ENCODE measurements at regions not wholly inside any gene's neighbourhood (a gene's known extent, or its start where the extent isn't known, plus 50 kb on each side); places are given as distances from the start of the nearest gene placed in this dataset.
"Not testable (repeated sequence)": the region's sequence is repeated elsewhere in the genome, so short reads cannot be mapped to it uniquely, and the experiment has no call there.

DNA sequence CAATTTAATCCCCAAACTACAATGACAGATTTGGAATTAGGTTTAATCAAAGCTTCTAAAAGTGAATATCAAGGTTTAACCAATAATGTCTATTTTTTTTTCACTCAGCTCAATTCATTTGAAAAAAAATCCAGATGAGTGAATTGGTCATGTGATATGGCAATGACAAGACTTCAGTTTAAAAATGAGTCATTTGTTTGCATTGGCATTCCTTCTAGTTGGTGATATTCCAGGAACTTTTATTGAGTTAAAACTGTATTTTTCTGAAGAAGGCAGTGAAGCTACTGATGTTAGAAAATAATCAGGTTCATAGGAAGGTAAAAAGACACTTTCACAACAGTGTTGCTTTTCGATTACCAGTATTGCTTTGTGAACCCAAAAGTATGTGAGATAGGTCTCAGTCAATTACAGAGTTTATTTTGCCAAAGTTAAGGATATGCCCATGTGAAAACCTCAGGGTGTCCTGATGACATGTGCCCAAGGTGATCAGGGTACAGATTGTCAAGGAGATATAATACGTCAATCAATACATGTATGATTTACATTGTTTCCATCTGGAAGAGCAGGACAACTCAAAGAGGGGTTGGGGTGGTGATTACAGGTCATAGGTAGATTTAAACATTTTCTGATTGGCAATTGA lies 1214.9 kb downstream of the GALC start:
- DNase-seq: no peak

DNA sequence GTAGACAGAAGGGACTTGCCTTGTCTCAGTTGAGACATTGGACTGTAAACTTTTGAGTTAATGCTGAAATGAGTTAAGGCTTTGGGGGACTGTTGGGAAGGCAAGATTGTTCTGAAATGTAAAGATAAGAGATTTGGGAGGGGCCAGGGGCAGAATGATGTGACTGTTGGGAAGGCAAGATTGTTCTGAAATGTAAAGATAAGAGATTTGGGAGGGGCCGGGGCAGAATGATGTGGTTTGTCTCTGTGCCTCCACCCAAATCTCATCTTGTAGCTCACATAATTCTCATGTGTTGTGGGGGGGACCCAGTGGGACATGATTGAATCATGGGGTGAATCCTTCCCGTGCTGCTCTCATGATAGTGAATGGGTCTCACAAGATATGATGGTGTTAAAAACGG lies 1217.1 kb downstream of the GALC start:
- not testable (repeated sequence) for DNase-seq

DNA sequence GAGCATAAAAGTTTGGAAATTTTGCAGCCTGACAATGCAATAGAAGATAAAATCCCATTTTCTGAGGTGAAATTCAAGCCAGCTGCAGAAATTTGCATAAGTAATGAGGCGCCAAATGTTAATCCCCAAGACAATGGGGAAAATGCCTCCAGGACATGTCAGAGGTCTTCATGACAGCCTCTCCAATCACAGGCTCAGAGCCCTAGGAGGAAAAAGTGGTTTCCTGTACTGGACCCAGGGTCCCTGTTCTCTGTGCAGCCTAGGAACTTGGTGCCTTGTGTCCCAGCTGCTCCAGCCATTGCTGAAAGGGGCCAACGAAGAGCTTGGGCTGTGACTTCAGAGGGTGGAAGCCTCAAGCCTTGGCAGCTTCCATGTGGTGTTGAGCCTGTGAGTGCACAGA lies 1218.1 kb downstream of the GALC start:
- no peak for DNase-seq

DNA sequence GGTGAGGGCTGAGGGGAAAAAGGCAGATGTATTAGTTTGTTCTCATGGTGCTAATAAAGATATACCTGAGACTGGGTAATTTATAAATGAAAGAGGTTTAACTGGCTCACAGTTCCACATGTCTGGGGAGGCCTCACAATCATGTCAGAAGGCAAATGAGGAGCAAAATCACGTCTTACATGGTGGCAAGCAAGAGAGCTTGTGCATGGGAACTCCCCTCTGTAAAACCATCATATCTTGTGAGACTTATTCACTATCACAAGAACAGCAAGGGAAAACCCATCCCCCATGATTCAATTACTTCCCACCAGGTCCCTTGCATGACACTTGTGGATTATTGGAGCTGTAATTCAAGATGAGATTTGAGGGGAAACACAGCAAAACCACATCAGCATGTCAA lies 1220.9 kb downstream of the GALC start:
- DNase-seq: no peak

DNA sequence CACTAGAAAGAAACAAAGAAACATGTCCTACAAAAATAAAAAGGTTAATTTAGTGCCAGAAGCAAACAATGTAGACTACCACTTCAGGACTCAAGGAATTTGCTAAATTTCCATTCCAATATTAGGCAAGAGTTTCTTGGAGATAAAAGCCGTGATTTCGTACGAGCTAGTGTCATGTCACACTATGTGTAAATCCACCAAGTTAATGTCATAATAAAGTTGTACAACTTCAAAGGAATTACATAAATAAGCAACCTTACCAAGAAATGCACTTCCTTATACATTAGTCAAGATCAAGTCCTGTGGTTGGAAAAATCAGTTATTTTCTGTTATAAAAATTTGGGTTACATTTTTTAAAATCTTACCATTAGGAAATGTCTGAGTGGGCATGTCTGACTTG lies 1222.8 kb downstream of the GALC start:
- no peak for DNase-seq

DNA sequence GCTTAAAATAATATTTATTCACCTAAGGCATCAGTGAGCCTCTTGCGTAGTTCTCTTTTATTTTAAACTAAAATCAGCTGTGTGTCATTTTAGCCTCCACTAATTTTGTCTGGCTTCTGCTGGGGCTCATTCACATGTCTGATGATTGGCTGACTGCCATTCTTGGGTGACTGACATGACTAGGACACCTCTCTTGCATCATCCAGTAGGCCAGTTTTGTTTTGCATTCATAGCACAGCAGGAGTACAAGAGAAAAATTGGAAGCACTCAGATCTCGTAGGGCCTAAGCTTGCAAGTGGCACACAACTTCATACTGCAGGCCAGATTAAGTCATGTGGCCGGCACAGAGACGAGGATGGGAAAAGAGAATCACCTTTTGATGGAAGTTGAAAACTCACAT lies 1226.5 kb downstream of the GALC start:
- DNase-seq: no peak

DNA sequence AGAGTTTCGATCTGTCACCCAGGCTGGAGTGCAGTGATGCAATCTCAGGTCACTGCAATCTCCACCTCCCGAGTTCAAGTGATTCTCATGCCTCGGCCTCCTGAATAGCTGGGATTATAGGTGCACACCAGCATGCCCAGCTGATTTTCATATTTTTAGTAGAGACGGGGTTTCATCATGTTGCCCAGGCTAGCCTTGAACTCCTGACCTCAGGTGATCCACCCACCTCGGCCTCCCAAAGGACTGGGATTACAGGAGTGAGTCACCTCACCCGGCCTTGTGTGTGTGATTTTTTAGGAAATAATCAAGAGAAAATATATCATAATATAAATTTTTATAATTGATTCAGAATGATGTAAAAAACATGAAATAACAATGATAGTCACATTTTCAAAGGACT lies 1231.4 kb downstream of the GALC start:
- DNase-seq: no peak

DNA sequence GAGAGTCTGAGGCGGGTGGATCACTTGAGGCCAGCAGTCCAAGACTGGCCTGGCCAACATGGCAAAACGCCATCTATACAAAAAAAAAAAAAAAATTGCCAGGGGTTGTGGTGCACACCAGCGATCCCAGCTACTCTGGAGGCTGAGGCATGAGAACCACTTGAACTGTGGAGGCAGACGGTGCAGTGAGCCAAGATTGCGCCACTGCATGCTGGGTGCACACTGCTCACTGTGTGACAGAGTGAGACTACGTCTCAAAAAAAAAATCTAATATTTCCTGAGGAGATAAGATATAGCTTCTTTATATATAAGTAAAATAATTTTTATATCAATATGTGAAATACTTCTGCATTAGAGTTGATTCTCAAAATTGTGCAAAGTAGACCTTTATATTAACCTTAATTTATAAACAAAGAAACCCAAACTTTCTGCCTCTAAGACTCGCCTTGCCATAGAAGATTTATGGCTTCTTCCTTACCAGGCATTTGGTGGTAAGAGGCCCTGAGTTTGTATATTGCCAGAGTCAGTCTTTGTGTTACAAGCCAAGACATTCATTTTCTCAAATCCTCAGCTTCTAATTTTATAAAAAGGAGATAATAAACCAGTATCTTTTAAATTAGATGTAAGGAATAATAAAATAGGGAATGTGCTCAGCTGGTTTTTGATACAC lies 1226.7 kb downstream of the FLRT2 start:
- DNase-seq: no peak

DNA sequence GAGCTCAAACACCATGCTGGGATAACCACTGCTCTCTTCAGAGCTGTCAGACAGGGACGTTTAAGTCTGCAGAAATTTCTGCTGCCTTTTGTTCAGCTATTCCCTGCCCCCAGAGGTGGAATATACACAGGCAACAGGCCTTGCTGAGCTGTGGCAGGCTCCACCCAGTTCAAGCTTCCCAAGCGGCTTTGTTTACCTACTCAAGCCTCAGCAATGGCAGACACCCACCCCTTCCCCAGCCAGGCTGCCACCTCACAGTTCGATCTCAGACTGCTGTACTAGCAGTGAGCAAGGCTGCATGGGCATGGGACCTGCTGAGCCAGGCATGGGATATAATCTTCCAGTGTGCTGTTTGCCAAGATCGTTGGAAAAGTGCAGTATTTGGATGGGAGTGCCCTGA lies 1220.5 kb downstream of the FLRT2 start:
- not testable (repeated sequence) for DNase-seq

DNA sequence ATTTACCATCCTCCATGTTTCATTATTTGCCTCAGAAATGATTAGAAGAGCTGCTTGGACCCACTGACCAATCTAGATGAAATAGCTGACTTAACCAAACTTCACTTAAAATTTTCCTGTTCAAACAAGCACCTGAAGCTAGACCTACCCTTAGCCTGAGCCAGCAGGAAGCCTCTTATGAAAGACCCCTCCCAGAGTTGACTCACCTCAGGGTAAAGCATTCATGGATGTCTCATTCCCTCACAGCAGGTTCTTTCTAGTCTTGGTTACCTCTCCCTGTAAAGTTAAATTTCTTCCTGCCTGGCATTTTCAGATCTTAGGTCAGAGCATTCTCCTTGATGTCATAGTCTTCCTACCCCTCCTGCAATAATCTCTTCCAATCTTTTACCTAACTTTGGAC lies 1209.8 kb downstream of the FLRT2 start:
- no peak for DNase-seq

DNA sequence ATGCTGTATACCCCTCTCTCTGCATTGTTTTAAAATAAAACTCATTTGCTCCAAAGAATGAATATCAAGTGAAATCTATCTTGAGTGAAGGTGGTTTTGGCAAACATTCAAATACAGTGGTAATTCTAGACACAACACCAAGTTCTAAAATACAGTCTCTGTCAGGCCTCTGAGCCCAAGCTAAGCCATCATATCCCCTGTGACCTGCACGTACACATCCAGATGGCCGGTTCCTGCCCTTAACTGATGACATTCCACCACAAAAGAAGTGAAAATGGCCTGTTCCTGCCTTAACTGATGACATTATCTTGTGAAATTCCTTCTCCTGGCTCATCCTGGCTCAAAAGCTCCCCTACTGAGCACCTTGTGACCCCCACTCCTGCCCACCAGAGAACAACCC lies 1201.5 kb downstream of the FLRT2 start:
- DNase-seq: not testable (repeated sequence)

DNA sequence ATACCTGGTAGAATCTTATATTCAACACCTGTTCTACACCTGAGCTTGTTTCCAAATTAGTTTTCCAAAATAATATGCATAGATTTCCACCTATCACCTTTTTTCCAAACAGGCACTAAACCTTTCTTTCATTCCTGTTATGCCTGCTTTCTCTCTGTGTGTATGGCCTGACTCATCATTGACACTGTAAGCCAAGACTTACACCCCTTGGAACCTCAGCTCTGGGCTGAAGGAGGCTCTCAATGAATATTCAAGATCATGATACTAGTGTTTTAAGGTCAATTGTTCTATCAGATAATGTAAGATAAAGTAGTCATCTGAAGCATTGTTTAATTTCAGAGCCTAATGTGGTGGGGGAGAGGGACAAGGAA lies 1193.3 kb downstream of the FLRT2 start:
- DNase-seq: no peak

DNA sequence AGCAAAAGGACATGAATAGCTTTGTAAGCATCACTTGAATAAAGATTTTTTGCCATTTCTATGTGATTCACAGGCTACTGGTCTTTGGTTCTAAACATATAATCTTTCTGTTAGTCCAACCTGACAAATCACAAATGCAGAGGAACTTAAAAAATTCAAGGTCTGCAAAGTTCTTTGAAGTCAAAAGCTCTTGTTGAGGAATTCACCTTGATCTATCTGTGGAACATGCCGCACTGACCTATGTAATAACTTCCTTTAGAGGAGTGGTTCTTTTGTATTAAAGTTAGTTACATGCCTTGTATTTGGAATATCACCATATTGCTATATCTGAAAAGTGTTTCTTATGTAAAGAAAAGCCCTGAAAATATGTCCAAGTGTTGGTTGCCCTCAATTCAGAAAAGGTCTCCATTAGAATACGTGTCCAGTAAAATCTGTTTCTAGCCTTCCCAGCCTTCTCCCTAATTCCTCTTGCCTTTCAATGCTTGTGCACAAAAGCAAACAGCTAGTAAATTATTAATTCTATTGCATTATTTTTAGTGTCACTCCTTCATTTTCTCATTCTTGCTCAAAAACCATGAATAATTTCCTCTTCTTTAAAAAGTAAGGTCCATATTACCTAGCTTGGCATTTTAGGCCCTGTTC lies 1192.8 kb downstream of the FLRT2 start:
- no peak for DNase-seq

DNA sequence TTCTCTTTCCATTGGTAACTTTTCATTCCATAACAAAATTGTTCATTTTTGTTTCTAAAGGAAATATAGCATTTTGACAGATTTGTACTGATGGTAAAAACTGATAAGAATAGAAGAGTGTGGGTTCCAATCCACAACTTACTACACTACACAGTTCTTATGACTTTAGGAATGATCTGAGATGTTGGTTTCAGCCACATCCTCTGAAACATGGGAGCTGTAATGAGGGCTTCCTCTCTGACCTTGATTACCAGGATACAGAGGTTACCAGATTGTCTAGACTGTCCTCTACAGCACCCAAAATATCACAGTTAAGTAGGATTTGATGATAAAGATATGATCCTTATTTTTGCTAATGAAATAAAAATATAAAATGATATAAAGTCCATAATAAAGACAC lies 1184.6 kb downstream of the FLRT2 start:
- no peak for DNase-seq

DNA sequence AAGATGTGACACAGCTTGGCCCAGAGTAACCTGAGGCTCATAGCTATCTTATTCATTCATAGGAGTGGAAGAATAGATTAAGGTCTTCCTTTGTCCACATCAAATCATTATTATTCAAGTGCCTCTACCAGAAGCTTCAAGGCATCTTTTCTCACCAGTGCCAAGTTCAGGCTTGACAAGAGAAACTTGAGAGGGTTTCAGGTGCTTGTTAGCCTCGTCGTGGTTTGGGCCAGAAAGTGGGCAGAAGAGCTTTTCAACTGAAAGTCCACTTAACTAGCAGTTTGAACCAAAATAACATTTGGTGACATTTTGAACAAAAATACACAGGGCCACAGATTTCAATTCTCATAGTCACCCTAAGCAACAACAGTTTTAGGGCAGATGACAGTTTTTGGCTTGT lies 1184.2 kb downstream of the FLRT2 start:
- no peak for DNase-seq

DNA sequence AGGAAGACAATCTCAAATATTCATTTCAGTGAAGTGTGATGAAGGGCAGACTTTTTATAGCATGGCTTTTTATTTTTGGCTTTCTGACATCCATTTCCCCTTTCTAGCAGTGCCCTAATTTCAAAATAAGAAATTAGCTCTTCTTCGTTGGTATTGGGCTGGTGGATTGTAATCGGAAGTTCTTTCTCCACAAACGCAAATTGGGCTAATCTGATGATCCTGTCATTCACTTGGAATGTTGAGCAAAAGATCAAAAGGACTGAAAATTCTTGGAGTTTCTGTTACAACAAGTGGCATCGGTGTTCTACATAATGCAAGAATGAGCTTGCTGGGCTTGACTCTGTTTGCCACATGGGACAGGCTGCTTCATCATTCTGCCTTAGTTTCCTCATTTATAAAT lies 1182.8 kb downstream of the FLRT2 start:
- DNase-seq: no peak

DNA sequence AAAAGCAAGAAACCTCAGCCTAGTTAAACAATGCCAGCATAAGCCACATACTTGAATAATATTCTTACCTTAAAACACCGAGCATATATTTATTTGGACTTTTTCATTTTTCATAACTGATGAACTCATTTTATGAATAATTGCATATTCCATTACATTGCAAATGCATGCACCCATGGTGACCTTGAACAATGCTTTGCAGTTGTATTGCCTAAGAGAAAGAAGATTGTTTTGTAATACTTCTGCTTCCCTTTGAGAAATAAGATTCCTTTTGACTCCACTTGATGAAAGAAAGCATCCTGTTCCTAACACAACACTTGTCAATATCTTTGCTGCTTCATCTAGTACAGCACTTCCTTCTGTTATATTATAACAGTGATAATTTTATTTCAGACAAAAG lies 1182.2 kb downstream of the FLRT2 start:
- DNase-seq: no peak

DNA sequence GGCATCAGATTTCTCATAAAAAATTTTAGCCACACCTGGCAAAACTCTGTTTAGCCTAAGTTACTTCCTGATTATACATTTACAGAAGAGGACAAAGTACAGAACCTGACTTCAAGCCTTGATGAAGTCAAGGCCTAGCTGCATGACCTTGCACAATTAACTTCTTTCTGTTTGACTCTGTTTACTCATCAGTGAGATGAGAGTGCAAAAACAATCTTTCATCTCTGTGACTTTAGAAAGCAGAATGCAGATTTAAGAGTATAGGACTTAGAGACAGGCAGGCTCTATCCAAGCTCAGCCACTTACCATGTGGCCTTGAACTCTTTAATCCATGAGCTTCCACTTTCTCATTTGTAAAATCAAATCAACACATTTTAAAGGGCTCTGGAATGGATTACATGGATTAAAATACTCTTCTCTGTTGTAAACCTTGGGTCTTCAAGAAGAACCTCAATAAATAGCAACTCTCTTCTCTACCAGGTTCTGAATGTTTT lies 1178.9 kb downstream of the FLRT2 start:
- DNase-seq: no peak

DNA sequence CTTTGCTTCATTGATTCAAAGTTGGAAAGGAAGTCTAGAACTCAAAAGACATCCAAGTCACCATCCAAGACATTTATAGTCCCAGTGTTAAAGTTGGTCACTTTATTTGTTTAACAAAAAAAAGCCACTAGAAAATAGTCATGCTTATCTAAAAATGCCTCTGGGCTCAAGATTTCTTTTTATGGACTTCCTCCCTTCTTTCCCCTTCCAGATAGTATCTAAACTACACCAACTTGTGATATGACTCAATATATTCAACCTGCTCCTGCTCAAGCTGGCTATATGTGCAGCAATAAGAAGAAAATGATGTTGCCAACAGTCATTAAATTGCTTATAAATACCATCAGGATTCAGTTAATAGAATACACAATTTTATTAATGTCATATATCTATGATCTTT lies 1177.1 kb downstream of the FLRT2 start:
- no peak for DNase-seq

DNA sequence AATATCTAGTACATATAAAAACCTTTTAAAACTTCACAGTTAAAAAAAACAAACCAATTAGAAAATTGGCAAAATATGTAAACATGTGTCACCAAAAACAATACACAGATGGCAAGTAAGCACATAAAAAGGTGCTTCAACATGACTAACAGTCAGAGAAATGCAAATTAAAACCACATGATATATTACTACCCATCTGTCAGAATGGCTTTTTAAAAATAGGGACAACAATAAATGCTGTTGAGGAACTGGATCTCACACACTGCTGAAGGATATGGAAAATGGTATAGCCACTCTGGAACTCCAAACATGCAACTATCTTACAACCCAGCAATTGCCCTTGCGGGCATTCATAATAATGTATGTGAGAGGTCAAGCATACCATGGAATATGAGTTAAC lies 1153.6 kb downstream of the FLRT2 start:
- DNase-seq: no peak

DNA sequence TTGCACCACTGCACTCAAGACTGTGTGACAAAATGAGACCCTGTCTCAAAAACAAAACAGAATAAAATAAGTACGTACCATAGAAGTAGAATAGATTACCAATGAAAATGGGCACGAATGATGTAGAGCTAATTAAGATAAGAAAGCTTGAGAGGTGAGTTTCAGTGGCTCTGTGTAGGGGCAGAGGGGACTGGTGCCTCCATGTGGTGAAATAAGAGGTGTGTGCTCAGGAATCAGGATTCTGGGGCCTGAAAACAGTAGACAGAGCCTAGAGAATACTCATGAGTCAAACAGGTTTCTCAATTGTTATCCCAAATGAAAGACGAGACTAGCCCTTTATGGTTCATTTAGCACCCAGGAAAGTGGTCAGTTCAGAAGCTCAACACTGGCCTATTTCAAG lies 1145.1 kb downstream of the FLRT2 start:
- no peak for DNase-seq

DNA sequence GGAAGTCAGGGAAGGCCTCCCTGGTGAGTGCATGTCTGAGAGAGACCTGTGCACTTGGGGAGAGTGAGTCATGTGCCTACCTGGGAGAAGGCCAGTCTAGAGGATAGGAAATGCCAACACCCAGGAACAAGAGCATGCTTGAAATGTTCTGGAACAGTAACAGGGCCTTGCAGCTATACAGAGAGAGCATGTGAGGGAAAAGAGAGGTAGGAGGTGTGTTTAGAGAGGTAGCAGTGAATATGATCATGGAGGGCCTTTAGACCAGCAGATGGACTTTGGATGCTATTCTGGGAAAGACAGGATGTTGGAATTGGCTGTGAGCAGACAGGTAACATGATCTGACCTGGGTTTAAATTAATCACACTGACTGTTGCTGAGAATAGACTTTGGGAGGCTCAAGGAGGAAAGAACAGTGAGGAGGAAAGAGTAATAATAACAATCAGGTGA lies 1143.6 kb downstream of the FLRT2 start:
- no peak for DNase-seq

DNA sequence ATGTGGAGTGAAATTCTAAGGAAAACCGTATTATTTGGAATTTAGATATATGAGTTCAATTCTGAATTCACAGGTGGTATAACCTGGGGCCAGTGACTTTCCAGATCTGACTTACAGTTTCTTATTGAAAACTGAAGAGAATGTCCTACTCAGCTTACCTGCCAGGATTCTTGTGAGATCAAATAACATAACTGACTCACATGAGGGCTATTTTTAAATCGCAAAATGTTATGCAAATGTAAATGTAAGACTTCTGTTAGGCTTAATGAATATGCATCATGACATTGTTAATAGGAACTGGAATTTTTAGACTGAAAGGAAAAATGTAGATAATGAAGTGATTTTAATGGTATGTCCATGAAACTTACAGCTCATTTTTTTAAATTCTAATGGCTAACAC lies 1142.1 kb downstream of the FLRT2 start:
- DNase-seq: no peak

DNA sequence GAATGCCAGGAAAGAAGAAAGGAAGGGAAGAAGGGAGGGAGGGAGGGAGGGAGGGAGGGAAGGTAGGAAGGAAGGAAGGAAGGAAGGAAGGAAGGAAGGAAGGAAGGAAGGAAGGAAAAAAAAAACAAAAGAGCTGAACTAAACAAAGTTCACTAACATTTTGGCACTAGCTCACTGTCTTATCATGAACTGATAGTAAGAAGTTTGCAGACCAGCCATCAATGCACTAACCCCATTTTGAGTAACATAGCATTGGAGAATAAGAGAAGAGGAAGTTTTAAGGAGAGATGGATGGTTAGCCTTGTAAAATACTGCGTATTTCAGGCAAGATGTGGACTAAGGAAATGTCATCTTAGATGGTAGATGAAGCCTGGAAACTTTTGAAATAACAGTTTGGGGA lies 1136.0 kb downstream of the FLRT2 start:
- no peak for DNase-seq

DNA sequence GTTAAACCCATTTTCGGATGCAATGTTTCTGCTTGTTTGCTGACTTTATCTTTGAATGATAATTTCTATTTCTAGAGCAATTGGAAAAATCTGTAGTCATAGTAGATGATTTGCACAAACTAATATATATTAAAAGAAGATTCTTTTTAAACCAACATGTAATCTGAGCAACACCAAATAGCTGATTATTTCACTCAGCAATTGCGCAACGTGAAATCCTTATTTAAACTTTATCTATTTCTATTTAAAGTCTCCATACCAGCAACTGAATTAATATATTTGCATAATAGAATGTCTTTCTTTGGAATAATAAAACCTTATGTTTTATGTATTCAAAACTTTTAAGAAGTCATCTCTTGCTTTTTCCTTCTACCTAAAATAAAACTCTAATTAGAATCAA lies 1132.4 kb downstream of the FLRT2 start:
- no peak for DNase-seq
